ENCODE measurements at regions not wholly inside any gene's neighbourhood (a gene's known extent, or its start where the extent isn't known, plus 50 kb on each side); places are given as distances from the start of the nearest gene placed in this dataset.

- DNase-seq: no peak
- Histone ChIP-seq H3K9me3 (no peaks in the 10 kb centered on the region), H3K27ac (no peak overlapping the region), H3K4me3 (no peak overlapping the region), H3K4me1 (no peaks in the 10 kb centered on the region), H3K27me3 (no peaks in the 10 kb centered on the region), H3K36me3 (no peaks in the 10 kb centered on the region)
- intact Hi-C loops (cut with DNase I; ENCODE audit: low total_unique reads): no loop called here
- no peak for TF ChIP-seq CTCF (IDR thresholded peaks at IDR 0.05)
Observed at GRCh38 chr12:116642106-116642505, 82.9 kb downstream of the MAP1LC3B2 start.

GRCh38 chr12:116640281-116640680, 81.1 kb downstream of the MAP1LC3B2 start:
- H3K36me3 ChIP-seq: no peaks in the 10 kb centered on the region
- H3K27me3 ChIP-seq: no peaks in the 10 kb centered on the region
- no peak overlapping the region for H3K4me3 ChIP-seq
- H3K9me3 ChIP-seq: no peaks in the 10 kb centered on the region
- intact Hi-C loops (cut with DNase I; ENCODE audit: low total_unique reads): no loop called here
- DNase-seq: no peak
- peaks cover 0 to 9% (median 0%) of the 10 kb centered on the region in 4 donors for H3K4me1 ChIP-seq
- TF ChIP-seq CTCF (IDR thresholded peaks at IDR 0.05): no peak
- no peak overlapping the region for H3K27ac ChIP-seq

GRCh38 chr12:116639765-116640164, 80.6 kb downstream of the MAP1LC3B2 start:
- Histone ChIP-seq H3K27ac (no peak overlapping the region), H3K27me3 (no peaks in the 10 kb centered on the region), H3K9me3 (no peaks in the 10 kb centered on the region), H3K36me3 (no peaks in the 10 kb centered on the region), H3K4me1 (peaks cover 0 to 9% (median 0%) of the 10 kb centered on the region in 4 donors), H3K4me3 (no peak overlapping the region)
- intact Hi-C loops (cut with DNase I; ENCODE audit: low total_unique reads): no loop called here
- DNase-seq: no peak
- TF ChIP-seq CTCF (IDR thresholded peaks at IDR 0.05): no peak

- no peak for DNase-seq
- no peak for TF ChIP-seq CTCF (IDR thresholded peaks at IDR 0.05)
Observed at GRCh38 chr12:116638376-116638775, 79.2 kb downstream of the MAP1LC3B2 start.

DNA sequence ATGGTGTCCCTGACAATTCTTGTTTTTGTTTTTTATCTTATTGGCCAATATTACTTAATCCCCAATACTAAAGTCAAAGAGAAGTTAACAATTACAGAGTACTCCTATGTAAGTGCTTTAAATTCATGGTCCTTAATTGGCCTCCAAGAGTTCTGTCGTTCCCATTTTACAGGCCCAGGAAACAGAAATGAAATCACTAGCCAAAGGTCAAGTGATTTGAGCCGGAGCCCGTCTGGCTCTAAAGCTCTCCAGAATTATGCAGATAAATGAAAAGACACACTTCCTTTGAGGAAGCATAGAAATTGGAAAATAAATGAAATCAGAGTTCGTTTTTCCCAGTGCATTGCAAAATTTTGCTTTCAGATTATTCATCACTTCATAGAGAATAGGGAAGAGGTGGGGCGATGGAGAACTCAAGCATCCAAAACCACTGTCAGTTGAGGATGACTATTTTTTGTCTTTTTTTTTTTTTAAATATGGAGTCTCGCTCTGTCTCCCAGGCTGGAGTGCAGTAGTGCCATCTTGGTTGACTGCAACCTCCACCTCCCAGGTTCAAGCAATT, 78.5 kb downstream of the MAP1LC3B2 start:
- TF ChIP-seq CTCF (IDR thresholded peaks at IDR 0.05): no peak
- intact Hi-C loops (cut with DNase I; ENCODE audit: low total_unique reads): no loop called here
- no peak overlapping the region for H3K4me3 ChIP-seq
- H3K27me3 ChIP-seq: no peaks in the 10 kb centered on the region
- no peaks in the 10 kb centered on the region for H3K9me3 ChIP-seq
- H3K27ac ChIP-seq: no peak overlapping the region
- H3K36me3 ChIP-seq: no peaks in the 10 kb centered on the region
- no peak for DNase-seq
- peaks cover 0 to 9% (median 0%) of the 10 kb centered on the region in 4 donors for H3K4me1 ChIP-seq

More at GRCh38 chr12:116638376-116638775, 79.2 kb downstream of the MAP1LC3B2 start:
- Histone ChIP-seq H3K27me3 (no peaks in the 10 kb centered on the region), H3K4me3 (no peak overlapping the region), H3K9me3 (no peaks in the 10 kb centered on the region), H3K4me1 (peaks cover 0 to 9% (median 0%) of the 10 kb centered on the region in 4 donors), H3K27ac (no peak overlapping the region), H3K36me3 (no peaks in the 10 kb centered on the region)
- intact Hi-C loops (cut with DNase I; ENCODE audit: low total_unique reads): no loop called here
